Peyer's patch (tissue), 4 donors: ENCODE measurements at regions not wholly inside any gene's neighbourhood (a gene's known extent, or its start where the extent isn't known, plus 50 kb on each side); places are given as distances from the start of the nearest gene placed in this dataset.

Source experiments
- DNase-seq, 3 donors: peaks; one replicate each; pipeline ENCODE4 v3.0.0-alpha.2; 2017 to 2019
- H3K27ac ChIP-seq, 4 donors: fragments of 200-600 bp; sonication (generic); one replicate each; pipeline ENCODE4 v1.5.1; 2016 to 2019
- H3K27me3 ChIP-seq, 2 donors: fragments of 200-600 bp; sonication (generic); one replicate each; pipeline ENCODE4 v1.5.1; 2019
- H3K36me3 ChIP-seq, 3 donors: fragments of 200-600 bp; sonication (generic); one replicate each; pipeline ENCODE4 v1.5.1; 2016 to 2019
- H3K4me1 ChIP-seq, 4 donors: fragments of 200-600 bp; sonication (generic); one replicate each; pipeline ENCODE4 v1.5.1; 2016 to 2019
- H3K4me3 ChIP-seq, 4 donors: fragments of 200-600 bp; sonication (generic); 1 replicate in 3 of 4; 2 replicates in 1 of 4; pipeline ENCODE4 v1.5.1; 2016 to 2019; ENCODE audit warnings: mild to moderate bottlenecking in 1 of 4
- H3K9me3 ChIP-seq, 4 donors: fragments of 200-600 bp; sonication (generic); one replicate each; pipeline ENCODE4 v1.5.1; 2016 to 2019; ENCODE audit warnings: mild to moderate bottlenecking in 1 of 4
- POLR2A ChIP-seq, 2 donors: fragments of 450-650 bp; IDR thresholded peaks; one replicate each; pipeline ENCODE4 v1.5.1; 2017; ENCODE audit warnings: antibody characterized with exemption in 2 of 2, mild to moderate bottlenecking in 2 of 2, moderate library complexity in 2 of 2
- TF ChIP-seq, protein P1 (sequence below), 6 experiments: fragments of 450-650 bp in 4 of 6; fragments of 200-600 bp in 2 of 6; sonication (generic) in 1 of 6; IDR thresholded peaks; one replicate each; pipeline ENCODE4 v1.5.1; 2017 to 2019; ENCODE audit warnings: antibody characterized with exemption in 6 of 6, mild to moderate bottlenecking in 3 of 6, moderate library complexity in 1 of 6

DNA sequence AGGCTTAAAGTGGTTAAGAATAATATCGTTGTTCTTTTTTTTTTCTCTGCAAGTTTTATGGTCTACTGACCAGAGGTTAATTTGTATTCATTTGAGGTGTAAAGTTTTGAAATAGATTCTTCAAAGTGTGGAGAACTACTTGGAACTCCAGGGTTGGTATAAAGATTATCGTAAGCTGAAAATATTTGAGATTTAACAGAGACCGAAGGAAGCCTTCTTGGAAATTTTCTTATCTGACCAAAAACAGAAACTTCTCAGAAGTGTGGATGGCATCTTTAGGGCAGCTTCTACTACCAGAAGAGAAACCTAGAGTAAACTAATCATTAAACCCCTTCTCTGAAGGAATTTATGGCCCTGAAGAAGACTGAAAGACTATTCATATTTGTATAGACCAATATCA, 206.8 kb upstream of the MON1B start:
- Histone ChIP-seq H3K27me3 (no peaks in the 10 kb centered on the region), H3K27ac (no peak overlapping the region), H3K4me3 (no peak overlapping the region), H3K36me3 (no peaks in the 10 kb centered on the region), H3K4me1 (no peaks in the 10 kb centered on the region), H3K9me3 (no peaks in the 10 kb centered on the region)
- TF ChIP-seq, protein P1, sequence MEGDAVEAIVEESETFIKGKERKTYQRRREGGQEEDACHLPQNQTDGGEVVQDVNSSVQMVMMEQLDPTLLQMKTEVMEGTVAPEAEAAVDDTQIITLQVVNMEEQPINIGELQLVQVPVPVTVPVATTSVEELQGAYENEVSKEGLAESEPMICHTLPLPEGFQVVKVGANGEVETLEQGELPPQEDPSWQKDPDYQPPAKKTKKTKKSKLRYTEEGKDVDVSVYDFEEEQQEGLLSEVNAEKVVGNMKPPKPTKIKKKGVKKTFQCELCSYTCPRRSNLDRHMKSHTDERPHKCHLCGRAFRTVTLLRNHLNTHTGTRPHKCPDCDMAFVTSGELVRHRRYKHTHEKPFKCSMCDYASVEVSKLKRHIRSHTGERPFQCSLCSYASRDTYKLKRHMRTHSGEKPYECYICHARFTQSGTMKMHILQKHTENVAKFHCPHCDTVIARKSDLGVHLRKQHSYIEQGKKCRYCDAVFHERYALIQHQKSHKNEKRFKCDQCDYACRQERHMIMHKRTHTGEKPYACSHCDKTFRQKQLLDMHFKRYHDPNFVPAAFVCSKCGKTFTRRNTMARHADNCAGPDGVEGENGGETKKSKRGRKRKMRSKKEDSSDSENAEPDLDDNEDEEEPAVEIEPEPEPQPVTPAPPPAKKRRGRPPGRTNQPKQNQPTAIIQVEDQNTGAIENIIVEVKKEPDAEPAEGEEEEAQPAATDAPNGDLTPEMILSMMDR (IDR thresholded peaks at IDR 0.05), result no peak
- no peak for TF ChIP-seq POLR2A (IDR thresholded peaks at IDR 0.05)
- no peak for DNase-seq

DNA sequence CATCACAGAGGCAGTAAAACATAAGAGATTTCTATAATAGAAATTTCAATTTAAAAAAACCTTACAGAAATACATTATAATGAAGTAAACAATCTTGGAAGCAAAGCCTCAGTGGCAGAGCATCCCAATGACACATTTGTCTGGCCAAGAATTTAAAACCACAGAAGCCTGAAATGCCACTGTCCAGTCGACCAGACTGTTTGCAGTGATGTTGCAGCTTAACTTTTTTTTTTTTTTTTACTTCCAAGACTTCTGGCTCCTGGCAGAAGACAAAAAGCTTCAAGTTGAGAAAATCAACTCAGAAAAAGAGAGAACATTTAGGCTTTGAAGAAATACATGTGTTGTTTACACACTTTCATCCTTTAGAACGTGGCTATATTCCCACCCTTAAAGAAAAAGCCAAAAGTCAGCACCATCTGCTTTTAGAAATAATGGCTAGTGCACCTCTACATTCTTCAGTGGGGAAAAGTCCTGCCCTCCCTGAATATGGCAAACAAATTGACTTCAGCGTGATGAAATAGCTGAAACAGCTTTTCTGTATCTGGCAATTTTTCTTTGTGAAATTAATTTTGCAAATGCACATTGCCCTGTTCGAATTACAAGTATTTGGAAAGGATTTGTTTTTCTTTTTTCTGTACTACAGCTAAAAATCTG, 205.5 kb upstream of the MON1B start:
- no peak for DNase-seq
- TF ChIP-seq, protein P1 (IDR thresholded peaks at IDR 0.05), result no peak
- no peak for TF ChIP-seq POLR2A (IDR thresholded peaks at IDR 0.05)
- no peaks in the 10 kb centered on the region for H3K27me3 ChIP-seq
- H3K4me3 ChIP-seq, result no peak overlapping the region
- H3K36me3 ChIP-seq, result no peaks in the 10 kb centered on the region
- no peaks in the 10 kb centered on the region for H3K4me1 ChIP-seq
- no peak overlapping the region for H3K27ac ChIP-seq
- no peaks in the 10 kb centered on the region for H3K9me3 ChIP-seq

DNA sequence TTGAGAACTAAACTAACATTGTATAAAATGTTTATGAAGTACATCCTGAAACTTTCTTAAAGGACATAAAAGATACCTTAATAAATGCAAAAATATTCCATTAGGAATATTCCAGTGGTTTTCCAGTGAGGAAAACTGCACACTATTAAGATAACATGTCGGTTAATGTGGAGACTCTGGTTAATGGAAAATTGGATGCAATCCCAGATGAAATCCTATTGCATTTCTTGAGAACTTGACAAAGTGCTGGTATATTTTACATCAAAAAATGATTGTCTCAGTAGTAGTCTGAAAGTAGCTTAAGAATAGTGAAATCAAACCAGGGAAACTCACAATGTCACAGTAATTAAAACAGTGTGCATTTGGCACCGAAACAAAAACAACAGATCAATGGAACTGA, 202.5 kb upstream of the MON1B start:
- H3K4me3 ChIP-seq, result no peak overlapping the region
- no peak for DNase-seq
- H3K27ac ChIP-seq, result no peak overlapping the region
- no peak for TF ChIP-seq POLR2A (IDR thresholded peaks at IDR 0.05)
- TF ChIP-seq, protein P1 (IDR thresholded peaks at IDR 0.05), result no peak
- H3K27me3 ChIP-seq, result no peaks in the 10 kb centered on the region
- no peaks in the 10 kb centered on the region for H3K9me3 ChIP-seq
- no peaks in the 10 kb centered on the region for H3K4me1 ChIP-seq
- H3K36me3 ChIP-seq, result no peaks in the 10 kb centered on the region

GRCh38 chr16:77002644-77003043, 188.3 kb upstream of the MON1B start:
- no peaks in the 10 kb centered on the region for H3K36me3 ChIP-seq
- H3K4me1 ChIP-seq, result no peaks in the 10 kb centered on the region
- H3K4me3 ChIP-seq, result no peak overlapping the region
- no peaks in the 10 kb centered on the region for H3K27me3 ChIP-seq
- no peak overlapping the region for H3K27ac ChIP-seq
- TF ChIP-seq POLR2A (IDR thresholded peaks at IDR 0.05), result no peak
- TF ChIP-seq, protein P1 (IDR thresholded peaks at IDR 0.05), result no peak
- DNase-seq, result no peak
- no peaks in the 10 kb centered on the region for H3K9me3 ChIP-seq

GRCh38 chr16:77009453-77009852, 181.5 kb upstream of the MON1B start:
- Histone ChIP-seq H3K9me3 (no peaks in the 10 kb centered on the region), H3K27me3 (no peaks in the 10 kb centered on the region), H3K4me3 (no peak overlapping the region), H3K4me1 (no peaks in the 10 kb centered on the region), H3K36me3 (no peaks in the 10 kb centered on the region), H3K27ac (no peak overlapping the region)
- TF ChIP-seq POLR2A (IDR thresholded peaks at IDR 0.05), result no peak
- TF ChIP-seq, protein P1 (IDR thresholded peaks at IDR 0.05), result no peak
- no peak for DNase-seq

- no peak overlapping the region for H3K27ac ChIP-seq
- TF ChIP-seq, protein P1 (IDR thresholded peaks at IDR 0.05), result no peak
- no peak for TF ChIP-seq POLR2A (IDR thresholded peaks at IDR 0.05)
- no peaks in the 10 kb centered on the region for H3K27me3 ChIP-seq
- DNase-seq, result no peak
- no peaks in the 10 kb centered on the region for H3K9me3 ChIP-seq
- H3K4me1 ChIP-seq, result no peaks in the 10 kb centered on the region
- no peak overlapping the region for H3K4me3 ChIP-seq
- H3K36me3 ChIP-seq, result no peaks in the 10 kb centered on the region
Measured at GRCh38 chr16:77014441-77014840, 176.5 kb upstream of the MON1B start.
